ENCODE measurements at regions not wholly inside any gene's neighbourhood (a gene's known extent, or its start where the extent isn't known, plus 50 kb on each side); places are given as distances from the start of the nearest gene placed in this dataset.

- no peak for FAIRE-seq
- DNase-seq (ENCODE audit: low spot score in 2 of 2) = no peak
These were observed 416.9 kb downstream of the PTPRU start for GRCh38 chr1:29653034-29653810.

- FAIRE-seq (no peak), DNase-seq (ENCODE audit: low spot score in 2 of 2) (no peak)
These were observed 415.7 kb downstream of the PTPRU start for GRCh38 chr1:29651684-29652665.

- DNase-seq (ENCODE audit: low spot score in 2 of 2) = no peak
- FAIRE-seq = no peak
These were observed 414.9 kb downstream of the PTPRU start for GRCh38 chr1:29651246-29651645.

GRCh38 chr1:29650476-29650875 is 414.2 kb downstream of the PTPRU start:
- DNase-seq (ENCODE audit: low spot score in 2 of 2) (no peak), FAIRE-seq (no peak)

GRCh38 chr1:29650041-29650400 is 413.7 kb downstream of the PTPRU start:
- DNase-seq (ENCODE audit: low spot score in 2 of 2) (no peak), FAIRE-seq (no peak)

GRCh38 chr1:29649189-29650040 is 413.1 kb downstream of the PTPRU start:
- FAIRE-seq (no peak), DNase-seq (ENCODE audit: low spot score in 2 of 2) (no peak)

- DNase-seq (ENCODE audit: low spot score in 2 of 2) = no peak
- FAIRE-seq = no peak
These were observed 412.5 kb downstream of the PTPRU start for GRCh38 chr1:29648798-29649188.

- FAIRE-seq (no peak), DNase-seq (ENCODE audit: low spot score in 2 of 2) (no peak)
These were observed 411.7 kb downstream of the PTPRU start for GRCh38 chr1:29648026-29648425.

GRCh38 chr1:29647581-29647980 is 411.3 kb downstream of the PTPRU start:
- FAIRE-seq (no peak), DNase-seq (ENCODE audit: low spot score in 2 of 2) (no peak)

GRCh38 chr1:29646161-29646775 is 409.9 kb downstream of the PTPRU start:
- no peak for FAIRE-seq
- no peak for DNase-seq (ENCODE audit: low spot score in 2 of 2)

GRCh38 chr1:29645586-29645985 is 409.3 kb downstream of the PTPRU start:
- DNase-seq (ENCODE audit: low spot score in 2 of 2) (no peak), FAIRE-seq (no peak)

GRCh38 chr1:29644812-29645211 is 408.5 kb downstream of the PTPRU start:
- no peak for FAIRE-seq
- no peak for DNase-seq (ENCODE audit: low spot score in 2 of 2)

- peak; percentile 73 for FAIRE-seq
- no peak for DNase-seq (ENCODE audit: low spot score in 2 of 2)
These were observed 407.6 kb downstream of the PTPRU start for GRCh38 chr1:29643838-29644440.

GRCh38 chr1:29643281-29643680 is 407.0 kb downstream of the PTPRU start:
- DNase-seq (ENCODE audit: low spot score in 2 of 2) (no peak), FAIRE-seq (no peak)

- FAIRE-seq (no peak), DNase-seq (ENCODE audit: low spot score in 2 of 2) (no peak)
These were observed 406.2 kb downstream of the PTPRU start for GRCh38 chr1:29642519-29642918.

GRCh38 chr1:29641921-29642320 is 405.6 kb downstream of the PTPRU start:
- DNase-seq (ENCODE audit: low spot score in 2 of 2) = no peak
- no peak for FAIRE-seq

GRCh38 chr1:29640428-29640785 is 404.1 kb downstream of the PTPRU start:
- DNase-seq (ENCODE audit: low spot score in 2 of 2) = no peak
- no peak for FAIRE-seq

- no peak for FAIRE-seq
- no peak for DNase-seq (ENCODE audit: low spot score in 2 of 2)
These were observed 403.6 kb downstream of the PTPRU start for GRCh38 chr1:29639741-29640427.

GRCh38 chr1:29639156-29639736 is 402.9 kb downstream of the PTPRU start:
- DNase-seq (ENCODE audit: low spot score in 2 of 2) = no peak

More at GRCh38 chr1:29639156-29639736, 402.9 kb downstream of the PTPRU start:
- no peak for FAIRE-seq

Data from frontal cortex (tissue), 3 donors.